GM19397 (cell line): ENCODE measurements at regions not wholly inside any gene's neighbourhood (a gene's known extent, or its start where the extent isn't known, plus 50 kb on each side); places are given as distances from the start of the nearest gene placed in this dataset.
"Not testable (repeated sequence)": the region's sequence is repeated elsewhere in the genome, so short reads cannot be mapped to it uniquely, and the experiment has no call there.

Experiments used
- ATAC-seq: cut with Tn5 transposase; IDR thresholded peaks from one replicate; pipeline ENCODE4 v1.9.1; 2021; ENCODE audit warnings: mild to moderate bottlenecking, moderate library complexity; ENCODE audit not compliant: unreplicated experiment

DNA sequence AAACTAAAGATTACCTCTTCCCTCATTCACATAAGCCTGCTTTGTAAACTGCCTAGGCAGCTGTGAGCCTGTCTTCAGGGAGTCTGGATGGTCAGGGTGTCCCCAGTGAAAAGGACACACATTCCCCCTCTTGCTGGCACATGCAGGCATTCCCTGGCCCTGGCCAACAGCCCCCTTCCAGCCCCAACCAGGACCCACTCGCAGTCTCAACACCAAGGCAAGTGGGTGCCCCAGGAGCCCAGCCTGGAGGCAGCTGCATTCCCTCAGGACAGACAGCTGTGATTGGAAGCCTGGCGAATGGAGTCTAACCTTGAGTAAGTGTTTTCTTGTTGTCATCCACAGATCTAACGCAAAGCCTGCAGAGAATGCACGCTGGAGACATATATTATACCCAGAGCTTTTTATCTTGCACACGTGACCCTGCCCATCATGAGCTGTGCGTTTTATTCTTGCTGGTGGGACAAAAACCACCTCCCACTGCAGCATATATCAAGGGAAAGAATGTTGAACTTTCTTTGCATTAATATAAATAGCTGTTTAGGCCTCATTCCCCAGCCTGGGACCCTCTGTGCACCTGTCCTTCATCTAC lies 95.0 kb upstream of the LHX1 start:
- no peak for ATAC-seq

DNA sequence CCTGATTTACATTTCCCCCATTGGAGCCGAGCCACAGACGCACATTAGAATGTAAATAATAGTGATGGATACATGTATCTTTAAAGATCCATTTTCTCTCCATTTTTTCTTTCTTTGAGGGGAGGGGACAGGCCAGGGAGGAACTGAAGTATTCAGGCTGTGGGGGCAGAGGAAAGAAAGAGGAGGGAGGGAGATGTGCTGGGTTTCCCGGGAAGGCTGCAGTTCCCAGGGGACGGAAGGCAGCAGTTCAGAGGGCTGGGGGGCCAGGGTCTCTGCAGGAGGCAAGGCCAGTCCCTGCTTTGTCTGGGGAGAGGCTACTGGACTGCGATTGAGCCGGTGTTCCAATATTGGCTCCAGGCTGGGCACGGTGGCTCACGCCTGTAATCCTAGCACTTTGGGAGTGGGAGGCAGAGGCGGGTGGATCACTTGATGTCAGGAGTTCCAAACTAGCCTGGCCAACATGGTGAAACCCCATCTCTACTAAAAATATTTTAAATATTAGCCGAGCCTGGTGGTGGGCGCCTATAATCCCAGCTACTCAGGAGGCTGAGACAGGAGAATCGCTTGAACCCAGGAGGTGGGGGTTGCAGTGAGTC lies 94.2 kb upstream of the LHX1 start:
- ATAC-seq = no peak

DNA sequence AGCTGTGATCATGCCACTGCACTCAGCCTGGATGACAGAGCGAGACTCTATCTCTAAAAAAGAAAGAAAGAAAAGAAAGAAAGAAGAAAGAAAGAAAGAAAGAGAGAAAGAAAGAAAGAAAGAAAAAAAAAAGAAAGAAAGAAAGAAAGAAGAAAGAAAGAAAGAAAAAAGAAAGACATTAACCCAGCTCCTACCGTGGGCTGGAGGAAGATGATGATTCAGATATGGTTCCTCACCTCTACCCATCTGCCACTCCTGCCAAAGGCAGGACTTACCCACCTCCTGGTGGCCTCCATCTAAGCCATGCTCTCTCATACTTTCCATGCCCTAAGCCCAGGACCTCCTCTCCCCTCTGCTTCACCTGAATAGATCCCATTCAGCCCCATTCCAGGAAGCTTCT lies 93.3 kb upstream of the LHX1 start:
- no peak for ATAC-seq

DNA sequence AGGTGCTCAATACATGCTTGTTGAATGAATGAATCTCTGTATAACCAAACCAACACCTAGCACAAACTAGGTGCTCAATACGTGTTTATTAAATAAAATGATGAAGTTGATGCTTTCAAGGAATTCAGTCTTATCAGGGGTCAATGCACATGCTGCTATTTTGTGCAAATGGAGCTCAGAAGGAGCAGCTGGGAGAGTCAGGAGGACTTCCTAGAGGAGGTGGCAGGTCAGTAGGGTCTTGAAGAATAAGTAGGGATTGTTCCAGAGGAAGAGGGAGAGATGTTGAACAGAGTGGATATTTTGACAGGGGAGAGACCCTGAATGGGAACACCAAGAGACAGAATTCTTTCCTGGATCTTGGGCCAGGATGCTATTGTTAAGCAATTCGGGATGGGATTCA lies 92.7 kb upstream of the LHX1 start:
- no peak for ATAC-seq

DNA sequence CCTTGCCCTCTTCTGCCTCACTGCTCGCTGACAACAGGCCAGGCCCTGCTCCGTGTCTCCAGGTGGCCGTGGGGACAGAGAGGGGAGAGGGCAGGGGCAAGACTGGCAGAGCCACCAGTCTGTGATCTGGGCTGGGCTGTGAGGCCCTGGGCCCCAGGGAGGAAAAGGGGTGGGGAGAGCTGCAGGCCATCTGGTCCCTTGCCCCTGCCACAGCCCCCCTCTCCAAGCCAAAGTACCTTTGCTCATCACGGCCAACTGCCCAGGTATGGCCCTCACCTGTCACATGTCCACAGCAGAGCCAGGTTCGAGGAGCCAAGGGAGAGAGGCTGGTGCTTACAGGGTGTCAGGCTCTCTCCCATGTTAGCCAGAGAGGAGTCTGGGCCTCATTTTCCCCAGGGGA lies 91.4 kb upstream of the LHX1 start:
- ATAC-seq = no peak

DNA sequence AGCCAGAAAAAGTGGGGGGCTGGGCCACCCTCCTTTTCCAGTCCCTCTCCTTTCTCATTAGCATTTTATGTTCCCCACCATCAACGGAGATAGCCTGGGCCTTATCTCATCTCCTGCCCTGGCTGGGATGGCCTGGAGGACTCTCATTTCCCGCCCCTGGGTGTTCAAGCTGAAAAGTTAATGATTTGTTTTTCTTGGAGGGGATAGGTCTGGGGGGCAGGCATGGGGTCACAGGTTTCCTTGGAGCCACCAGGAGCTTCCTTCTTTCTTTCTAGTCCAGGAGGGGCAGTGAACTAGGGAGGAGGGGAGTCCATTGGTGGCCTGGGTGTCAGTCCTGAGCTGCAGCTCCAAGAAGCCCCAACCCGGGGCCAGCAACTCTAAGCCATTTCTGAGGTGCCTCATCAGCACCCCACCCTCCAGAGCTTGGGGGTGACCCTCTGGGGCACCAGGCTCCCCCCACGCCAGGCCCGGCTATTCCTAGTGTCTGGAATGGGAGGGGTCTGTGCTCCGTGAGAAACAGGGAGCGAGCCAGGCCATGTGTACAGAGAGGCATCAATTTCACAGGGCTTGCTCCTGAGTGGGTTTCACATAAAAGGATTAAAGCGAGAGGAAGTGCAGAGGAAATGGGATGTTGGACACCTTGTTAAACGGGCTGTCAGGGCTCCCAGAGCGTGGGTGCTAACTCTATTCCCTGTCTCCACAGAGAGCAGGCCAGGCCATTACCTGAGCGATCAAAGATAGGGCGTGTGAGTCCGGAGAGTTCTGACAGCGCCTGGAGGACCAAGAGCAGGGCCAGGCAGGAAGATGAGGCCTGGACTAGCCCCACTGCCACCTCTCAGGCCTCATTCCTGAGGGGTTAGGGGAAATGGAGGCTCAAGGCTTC lies 90.6 kb upstream of the LHX1 start:
- no peak for ATAC-seq

DNA sequence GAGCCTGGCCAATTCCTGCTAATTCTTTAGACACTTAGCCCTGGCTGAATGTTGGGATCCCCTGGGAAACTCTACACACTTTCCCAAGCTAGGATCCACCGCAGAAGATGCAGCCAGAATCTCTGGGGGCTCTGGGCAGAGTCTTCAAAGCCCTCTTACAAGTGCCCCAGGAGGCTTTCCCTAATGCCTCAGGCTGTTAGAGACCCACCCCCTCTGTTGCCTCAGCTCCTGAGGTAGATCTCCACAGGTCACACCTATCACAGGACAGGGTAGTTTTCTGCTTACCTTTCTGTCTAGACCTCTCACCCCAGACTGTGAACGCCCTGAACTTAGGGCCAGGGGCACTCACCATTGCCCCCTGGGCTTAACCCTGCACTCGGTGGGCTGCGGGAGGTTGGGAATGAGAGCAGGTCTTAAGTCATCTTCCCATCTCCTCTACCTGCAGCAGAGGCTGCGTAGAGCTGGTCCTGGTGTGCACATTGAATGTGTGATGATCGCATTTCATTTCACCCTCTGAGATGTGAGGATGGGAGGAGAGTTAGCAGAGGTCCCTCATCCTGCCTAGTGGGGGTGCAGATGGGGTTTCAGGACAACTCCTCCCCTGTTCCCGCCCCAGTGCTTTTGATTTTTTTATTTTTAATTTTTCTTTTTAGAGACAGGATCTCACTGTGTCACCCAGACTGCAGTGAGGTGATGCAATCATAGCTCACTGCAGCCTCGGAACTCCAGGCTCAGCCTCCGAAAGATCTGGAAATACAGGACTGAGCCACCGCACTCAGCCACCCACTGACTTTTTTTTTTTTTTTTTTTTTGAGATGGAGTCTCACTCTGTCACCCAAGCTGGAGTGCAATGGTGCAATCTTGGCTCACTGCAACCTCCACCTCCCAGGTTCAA lies 89.0 kb upstream of the LHX1 start:
- ATAC-seq = no peak

DNA sequence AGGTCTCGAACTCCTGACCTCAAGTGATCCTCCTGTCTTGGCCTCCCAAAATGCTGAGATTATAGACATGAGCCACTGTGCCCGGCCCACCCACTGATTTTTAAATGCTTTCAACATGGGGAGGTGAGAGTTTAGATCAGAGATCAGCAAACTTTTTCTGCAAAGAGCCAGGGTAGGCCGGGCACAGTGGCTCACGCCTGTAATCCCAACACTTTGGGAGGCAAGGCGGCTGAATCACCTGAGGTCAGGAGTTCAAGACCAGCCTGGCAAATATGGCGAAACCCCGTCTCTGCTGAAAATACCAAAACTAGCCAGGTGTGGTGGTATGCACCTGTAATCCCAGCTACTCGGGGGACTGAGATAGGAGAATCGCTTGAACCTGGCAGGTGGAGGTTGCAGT lies 88.3 kb upstream of the LHX1 start:
- ATAC-seq = not testable (repeated sequence)

DNA sequence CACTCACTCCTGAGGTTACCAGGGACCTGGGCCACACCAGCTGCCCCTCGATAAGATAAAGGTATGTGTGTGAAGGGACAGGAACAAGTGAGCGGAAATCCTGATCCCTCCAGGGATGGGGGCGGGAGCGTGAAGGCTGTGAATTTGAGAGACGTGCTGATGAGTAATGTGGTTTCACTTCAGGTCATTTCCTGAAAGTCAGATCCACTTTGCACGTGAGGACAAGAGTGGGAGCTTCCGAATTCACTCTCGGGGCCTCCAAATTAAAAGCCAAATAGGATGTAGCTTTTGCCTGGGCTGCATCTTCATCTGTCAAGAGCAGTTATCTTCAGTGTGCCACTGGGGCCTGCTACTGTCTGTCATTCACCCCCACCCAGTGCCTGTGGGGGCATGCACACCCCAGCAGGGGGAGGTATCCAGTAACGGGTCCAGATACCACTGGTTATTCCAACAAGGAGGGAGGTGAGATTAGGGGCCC lies 87.4 kb upstream of the LHX1 start:
- ATAC-seq = no peak

DNA sequence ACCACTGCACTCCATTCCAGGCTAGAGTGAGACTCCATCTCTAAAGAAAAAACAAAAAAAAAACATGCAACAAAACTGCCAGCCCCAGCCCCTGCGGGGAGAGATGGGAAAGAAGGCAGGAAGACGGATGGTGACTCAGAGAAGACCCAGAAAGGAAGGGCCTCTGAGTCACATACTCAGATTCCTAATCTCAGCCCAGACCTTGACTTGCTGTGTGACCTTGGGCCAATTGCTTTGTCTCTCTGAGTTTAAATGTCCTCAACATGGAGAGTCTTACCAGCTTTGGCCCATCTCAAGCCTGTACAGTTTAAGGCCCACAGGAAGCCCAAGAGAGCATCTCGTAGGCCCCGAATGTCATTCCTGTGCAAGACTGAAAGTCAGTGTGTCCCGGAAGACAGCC lies 86.5 kb upstream of the LHX1 start:
- no peak for ATAC-seq

DNA sequence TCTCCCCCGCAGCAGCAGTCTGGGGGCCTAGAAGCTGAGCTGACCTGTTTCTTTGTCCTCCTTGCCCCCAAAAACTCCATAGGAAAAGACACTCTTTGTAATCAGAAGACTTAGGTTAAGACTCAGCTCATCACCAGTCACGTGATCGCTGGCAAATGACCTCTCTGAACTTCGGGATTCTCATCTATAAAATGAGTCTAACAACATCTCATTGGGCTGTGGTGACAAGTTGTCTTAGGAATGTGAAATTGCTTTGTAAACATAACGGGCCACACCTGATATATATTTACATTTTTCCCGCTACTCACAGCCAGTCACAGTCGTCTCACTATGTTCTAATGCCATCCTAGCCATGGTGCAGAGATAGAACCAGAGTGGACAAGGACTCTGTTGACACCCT lies 86.0 kb upstream of the LHX1 start:
- no peak for ATAC-seq

DNA sequence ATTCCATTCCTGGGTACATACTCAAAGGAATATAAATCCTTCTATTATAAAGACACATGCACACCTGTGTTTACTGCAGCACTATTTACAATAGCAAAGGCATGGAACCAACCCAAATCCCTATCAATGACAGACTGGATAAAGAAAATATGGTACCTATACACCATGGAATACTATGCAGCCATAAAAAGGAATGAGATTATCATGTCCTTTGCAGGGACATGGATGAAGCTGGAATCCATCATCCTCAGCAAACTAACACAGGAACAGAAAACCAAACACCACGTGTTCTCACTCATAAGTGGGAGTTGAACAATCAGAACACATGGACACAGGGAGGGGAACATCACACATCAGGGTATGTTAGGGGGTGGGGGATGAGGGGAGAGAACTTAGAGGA lies 84.8 kb upstream of the LHX1 start:
- not testable (repeated sequence) for ATAC-seq

DNA sequence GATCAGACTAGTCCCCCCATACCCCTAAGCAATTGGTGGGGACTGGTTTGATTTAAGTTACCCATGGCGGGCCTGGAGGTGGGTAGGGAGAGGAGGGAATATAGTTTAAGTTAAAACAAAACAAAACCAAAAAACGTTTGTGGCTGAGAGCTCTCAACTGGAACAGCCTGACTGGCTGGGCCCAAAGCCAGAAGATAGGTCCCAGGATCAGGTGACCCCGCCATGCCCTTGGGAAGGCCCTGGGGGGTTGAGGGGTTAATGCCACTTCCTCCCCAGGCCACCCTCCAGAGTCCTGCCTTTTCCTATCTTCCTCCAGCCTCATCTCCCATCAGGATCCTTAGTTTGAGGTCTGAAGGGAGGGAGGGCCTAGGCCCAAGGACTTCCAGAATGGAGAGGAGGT lies 82.3 kb upstream of the LHX1 start:
- ATAC-seq = no peak

DNA sequence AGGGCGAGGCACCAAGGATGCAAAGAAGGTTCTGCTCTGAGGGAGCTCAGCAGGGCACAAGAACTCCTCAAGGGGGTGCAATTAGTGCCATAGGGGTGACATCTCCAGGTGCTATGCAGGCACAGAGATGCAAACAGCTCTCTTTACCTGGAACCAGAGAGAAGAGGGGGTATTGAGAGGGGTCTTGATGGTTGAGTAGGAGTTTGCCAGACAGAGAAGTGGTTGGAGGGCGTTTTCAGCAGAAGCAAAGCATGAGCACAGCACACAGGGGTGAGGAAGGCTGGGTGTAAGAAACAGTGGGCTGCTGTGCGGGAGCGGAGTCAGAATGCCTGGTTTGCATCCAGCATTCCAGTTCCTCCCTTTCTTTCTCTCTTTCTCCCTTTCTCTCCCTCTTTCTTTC lies 81.8 kb upstream of the LHX1 start:
- ATAC-seq = no peak

DNA sequence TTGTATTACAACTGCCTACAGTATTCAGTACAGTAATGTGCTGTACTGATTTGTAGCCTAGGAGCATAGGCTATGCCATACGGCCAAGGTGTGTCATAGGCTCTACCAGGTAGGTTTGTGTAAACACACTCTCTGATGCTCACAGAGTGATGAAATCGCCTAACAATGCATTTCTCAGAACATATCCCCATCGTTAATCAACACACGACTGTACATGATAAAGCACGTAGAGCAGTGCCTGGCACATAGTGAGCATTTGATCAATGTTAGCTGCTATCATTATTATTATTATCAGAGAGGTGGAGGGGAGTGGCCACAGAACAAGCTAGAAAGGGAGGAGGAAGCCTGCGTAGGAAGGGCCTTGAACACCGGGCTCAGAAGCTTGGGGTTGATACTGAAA lies 81.1 kb upstream of the LHX1 start:
- ATAC-seq = no peak

DNA sequence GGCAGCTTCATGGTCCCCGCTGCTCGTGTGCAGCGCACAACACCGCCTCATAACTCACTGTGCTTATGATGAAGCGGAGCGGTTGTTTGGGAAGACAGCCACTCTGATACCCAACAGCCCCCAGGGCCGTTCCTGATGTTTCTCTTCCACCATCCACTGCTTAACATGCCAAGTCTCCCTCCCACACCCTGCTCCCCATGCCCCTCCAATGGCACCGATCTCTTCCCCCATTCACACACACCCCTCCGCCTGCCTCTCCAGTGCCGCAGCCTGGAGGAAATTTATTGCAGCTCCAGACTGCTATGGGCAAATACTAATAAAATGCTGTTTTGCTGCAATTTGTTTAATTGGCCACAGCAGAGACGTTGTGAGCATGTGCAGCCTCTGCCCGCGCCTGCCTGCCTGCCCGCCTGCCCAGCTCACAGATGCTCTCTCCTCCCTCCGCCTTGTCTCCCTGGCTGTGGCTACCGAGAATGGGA lies 80.3 kb upstream of the LHX1 start:
- no peak for ATAC-seq

DNA sequence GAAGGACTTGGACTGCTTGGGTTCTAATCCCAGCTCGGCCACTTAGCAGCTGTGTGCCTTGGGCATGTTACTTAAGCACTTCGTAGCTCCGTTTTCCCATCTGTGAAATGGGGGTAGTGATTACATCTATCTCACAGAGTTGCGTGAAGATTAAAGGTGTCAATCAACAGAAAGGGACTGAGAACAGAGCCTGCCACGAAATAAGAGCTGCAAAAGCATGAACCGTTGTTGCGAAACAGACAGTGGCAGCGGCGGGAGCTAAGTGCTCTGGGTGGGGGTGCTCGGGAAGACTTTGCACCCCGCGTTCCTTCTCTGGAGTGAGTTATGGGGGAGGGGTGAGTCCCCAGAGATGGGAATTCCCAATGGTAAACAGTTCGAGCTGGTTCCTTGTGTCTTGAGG lies 79.6 kb upstream of the LHX1 start:
- ATAC-seq = no peak

DNA sequence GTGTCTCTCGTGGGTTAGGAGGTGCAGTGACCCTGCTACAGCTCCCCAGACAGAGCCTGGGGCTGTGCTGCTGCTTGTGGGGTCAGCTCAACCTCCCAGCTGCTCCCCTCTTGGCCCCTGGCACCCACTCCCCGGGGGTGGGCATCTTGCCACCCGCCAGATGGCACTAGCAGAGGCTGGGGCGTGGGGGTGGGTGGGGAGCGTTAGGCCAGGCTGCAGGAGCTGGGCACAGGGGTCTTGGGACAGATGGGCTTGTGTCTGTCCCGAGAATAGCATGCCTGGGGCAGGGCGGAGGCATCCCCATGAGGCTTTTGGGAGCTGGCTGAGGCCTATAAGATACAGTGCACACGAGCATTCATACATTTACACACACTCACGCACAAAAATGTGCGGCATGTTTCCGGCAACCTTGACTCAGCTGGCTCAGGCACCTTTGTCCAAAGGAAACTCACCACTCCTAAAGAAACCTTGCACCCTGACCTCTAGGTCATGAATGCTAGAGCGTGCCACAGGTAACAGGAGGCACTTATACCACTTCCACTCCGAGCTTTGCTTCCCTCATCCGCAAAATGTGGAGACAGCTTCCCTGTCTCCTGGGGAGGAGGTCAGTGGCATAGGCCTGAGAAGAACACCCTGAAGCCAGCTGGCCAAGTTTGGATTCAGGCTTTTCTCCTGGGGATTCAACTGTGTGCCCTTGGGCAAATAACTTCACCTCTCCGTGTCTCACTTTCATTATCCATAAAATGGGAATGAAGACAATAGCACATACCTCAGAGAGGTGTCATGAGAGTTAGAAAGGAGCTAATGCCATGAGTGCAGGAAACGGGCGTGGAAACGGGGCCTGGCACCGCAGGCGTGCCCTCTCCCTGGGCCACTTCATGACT lies 78.9 kb upstream of the LHX1 start:
- no peak for ATAC-seq

DNA sequence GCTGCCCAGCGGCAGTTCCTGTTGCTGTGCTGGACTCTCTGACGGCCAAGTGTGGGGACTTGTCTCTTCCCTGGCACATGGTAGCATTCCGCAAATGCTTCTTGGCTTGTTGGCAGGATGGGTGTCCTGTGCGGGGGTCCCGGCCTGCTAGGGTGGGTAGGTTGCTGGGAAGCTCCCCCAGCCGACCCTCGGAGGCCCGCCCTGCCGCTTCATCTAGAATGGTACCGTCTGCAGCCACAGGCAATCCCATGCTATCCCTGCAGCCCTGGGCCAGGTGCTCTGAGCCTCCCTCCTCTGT lies 78.3 kb upstream of the LHX1 start:
- no peak for ATAC-seq

DNA sequence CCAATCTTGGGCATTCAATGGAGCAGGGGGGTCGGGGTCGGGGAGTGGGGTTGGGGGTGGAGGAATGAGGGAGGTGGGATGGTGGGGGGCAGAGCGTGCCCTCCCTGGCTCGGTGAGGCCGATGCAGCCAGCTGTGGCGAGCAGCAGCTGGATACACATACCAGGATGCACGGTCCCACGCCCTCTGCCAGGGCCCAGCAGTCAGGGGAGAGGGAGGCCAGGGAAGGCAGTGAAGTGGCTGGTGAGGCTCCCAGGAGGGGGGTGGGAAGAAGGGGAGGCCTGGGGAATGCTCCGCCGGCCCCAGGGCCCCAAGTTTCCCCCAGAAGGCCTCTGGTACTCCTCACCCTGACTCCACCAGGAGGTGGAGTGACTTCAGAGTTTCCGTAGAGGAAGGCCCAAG lies 77.6 kb upstream of the LHX1 start:
- ATAC-seq = no peak
